Fibroblast of skin of back (primary cell): ENCODE measurements at regions not wholly inside any gene's neighbourhood (a gene's known extent, or its start where the extent isn't known, plus 50 kb on each side); places are given as distances from the start of the nearest gene placed in this dataset.

Experiments
- DNase-seq: peaks from one replicate; pipeline ENCODE4 v3.0.0-alpha.2; 2013

GRCh38 chr2:14684516-14684915 lies 52.0 kb downstream of the LRATD1 start:
- no peak for DNase-seq

- no peak for DNase-seq
These were observed 58.4 kb downstream of the LRATD1 start for GRCh38 chr2:14690926-14691325.

- no peak for DNase-seq
These were observed 61.4 kb downstream of the LRATD1 start for GRCh38 chr2:14693874-14694273.

DNA sequence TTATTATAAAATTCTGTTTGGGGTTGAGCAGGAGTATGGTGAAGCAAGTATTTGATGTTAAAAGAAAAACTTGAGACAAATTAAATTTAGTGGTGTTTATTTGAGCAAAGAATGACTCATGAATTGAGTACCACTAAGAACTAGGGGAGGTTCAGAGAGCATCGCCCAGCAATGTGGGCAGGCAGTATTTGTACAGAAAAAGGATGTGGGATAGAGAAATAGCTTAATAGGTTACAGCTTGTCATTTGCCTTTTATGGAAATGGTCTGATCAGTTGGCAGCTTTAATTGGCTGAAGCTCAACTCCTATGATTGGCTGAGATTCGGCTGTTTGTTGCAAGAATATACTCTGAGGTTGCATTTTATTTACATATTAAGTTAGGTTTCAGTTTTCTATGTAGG lies 68.2 kb downstream of the LRATD1 start:
- peak; percentile 4 for DNase-seq

- no peak for DNase-seq
These were observed 69.7 kb downstream of the LRATD1 start for GRCh38 chr2:14702258-14702657.

- no peak for DNase-seq
These were observed 73.7 kb downstream of the LRATD1 start for GRCh38 chr2:14706201-14706600.

GRCh38 chr2:14712111-14712510 lies 79.6 kb downstream of the LRATD1 start:
- no peak for DNase-seq

GRCh38 chr2:14713248-14713647 lies 80.7 kb downstream of the LRATD1 start:
- no peak for DNase-seq

- no peak for DNase-seq
These were observed 83.1 kb downstream of the LRATD1 start for GRCh38 chr2:14715600-14715999.

DNA sequence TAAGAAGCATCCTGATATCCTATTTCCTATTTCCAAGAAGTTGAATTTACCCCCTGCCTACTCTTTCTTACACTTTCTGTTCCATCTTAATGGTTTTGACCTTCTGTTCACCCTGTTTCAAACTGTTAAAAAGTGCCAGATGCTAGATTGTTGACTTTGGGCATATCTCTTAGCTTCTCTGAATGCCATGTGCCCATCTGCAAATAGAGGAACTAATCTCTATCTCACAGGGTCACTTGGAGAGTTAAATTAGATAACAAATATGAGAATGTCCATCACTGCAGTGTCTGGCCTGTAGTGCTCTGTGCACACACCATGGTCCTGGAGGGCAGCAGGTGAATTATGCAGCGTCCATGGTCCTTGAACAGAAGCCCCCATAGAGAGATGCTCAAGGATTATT lies 83.8 kb downstream of the LRATD1 start:
- DNase-seq = no peak

DNA sequence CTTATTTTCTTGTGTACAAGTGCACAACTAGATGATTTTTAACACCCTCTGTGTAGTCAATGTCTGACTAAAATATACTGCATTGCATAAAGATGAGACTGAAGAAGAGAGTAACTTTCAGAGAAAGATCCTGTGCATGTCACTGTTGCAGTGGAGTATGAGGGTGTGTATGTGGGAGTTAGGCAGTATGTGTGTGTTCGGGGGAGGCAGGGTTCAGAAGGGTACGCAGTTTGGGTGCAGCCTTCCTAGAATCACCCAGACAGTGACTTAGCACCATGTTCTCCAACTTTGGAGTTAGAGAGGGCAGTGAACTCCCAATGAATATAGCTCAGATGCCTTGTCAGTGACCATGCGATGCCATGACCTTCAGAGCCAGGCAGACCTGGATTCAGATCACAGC lies 84.6 kb downstream of the LRATD1 start:
- DNase-seq = no peak

GRCh38 chr2:14720319-14720718 lies 87.8 kb downstream of the LRATD1 start:
- no peak for DNase-seq

DNA sequence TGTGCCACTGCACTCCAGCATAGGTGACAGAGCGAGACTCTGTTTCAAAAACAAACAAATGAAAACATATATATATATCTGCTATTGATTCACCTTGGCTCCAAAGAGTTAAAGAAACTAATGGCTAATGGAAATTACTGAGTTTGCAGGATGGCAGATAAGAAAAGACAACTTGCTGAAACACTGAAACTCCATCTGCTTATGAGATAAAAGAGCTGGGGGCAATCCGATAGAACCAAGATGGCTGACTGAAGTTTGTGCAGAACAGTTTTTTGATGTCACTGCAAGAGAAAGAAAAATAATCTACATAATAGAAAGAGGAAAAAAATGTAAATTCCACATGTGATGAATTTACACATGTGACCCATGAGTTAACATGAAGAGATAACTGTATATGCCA lies 88.2 kb downstream of the LRATD1 start:
- no peak for DNase-seq

DNA sequence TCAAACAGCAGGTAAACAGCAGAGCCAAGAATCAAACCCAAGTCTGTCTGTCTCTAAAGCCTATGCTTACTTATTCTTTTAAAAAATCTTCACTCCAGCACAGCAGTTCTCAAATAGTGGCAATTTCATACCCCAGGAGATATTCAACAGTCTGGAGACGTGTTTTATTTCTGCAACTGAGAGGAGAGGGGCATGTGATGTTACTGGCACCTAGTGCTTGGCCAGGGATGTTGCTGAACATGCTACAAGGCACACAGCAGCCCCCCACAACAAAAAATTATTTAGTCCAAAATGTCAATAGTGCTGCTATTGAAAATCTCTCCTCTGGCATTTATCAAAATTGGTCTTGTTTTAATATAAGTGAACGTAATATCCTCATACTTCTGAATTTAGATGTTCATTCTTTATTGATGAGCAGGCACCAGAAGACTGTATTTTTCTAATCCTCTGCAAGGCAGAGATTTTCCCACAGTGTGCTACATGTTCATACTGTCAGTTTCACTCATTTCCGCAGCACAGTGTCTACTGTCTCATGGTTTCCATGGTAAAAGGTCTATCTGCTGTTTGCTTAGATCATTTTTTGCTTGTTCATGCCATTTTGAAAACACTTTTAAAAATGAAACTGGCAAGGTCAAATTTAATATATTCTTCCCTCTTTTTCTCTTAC lies 90.5 kb downstream of the LRATD1 start:
- DNase-seq = peak; percentile 20

GRCh38 chr2:14723684-14724083 lies 91.2 kb downstream of the LRATD1 start:
- no peak for DNase-seq

- no peak for DNase-seq
These were observed 103.2 kb downstream of the LRATD1 start for GRCh38 chr2:14735696-14736095.

DNA sequence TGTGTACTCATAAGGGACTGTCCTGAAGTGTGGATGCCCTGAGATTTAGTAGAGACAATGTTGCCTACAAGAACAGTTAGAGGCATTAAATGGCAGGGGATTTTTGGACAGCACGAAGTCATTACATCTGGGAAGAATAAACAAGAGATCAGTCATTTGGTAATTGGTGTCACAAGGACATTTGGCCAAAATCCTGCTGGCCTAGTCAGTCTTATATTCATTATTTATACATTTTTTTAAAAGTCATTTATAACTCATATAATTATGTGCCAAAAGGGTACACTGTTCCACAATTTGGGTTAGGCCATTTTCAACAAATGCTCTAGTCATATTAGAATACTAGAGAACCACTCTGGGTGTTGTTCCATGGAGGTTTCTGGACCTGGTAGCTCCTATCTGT lies 104.7 kb downstream of the LRATD1 start:
- DNase-seq = no peak

GRCh38 chr2:14743861-14744260 lies 111.3 kb downstream of the LRATD1 start:
- DNase-seq = no peak

- no peak for DNase-seq
These were observed 113.0 kb downstream of the LRATD1 start for GRCh38 chr2:14745288-14746076.

DNA sequence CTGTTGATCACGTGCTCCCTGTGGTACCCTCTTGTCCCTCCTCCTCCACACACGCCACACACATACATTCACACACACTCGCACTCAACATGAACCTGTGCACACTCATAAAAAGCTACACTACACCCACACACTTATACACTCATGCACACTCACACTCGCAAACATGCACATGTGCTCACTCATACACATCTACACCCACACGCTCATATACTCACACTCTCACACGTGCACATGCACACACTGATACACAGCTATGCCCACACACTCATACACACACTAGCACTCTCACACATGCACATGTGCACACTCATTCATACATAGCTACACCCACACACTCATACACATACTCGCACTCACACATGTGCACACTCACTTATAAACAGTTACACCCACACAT lies 113.6 kb downstream of the LRATD1 start:
- DNase-seq = no peak

DNA sequence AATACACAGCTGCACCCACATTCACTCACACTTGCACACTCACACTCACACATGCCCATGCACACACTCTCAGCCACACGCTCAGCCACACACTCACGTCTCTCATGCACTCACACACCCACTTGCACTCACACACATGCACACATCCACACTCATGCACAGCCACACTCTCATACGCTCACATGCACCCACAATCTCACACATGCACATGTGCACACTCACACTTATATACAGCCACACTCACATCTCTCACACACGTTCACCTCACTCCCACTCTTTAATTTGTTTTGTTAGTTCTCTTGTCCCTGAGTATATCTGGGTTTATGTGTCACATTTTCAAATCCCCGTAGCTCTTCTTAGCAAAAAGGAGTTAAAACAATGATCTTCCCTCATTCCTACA lies 114.9 kb downstream of the LRATD1 start:
- no peak for DNase-seq

DNA sequence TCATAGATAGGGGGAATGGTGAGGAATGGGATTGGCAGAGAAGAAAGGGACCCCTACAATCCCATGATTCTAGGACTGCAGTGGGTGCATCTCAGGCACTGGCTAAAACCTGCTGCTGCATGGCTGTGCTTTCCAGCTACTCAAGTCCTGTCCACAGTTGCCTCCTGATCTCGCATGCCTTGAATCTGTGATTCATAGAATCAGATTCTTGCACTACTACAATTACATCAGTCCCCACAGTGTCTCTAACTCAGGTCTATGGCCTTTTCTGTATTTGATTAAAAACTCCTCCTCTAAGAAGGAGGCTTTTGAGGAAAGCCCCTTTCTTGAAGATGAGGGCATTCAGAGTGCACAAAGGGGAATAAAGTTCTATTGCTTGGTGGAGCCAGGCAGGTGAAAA lies 117.4 kb downstream of the LRATD1 start:
- no peak for DNase-seq

DNA sequence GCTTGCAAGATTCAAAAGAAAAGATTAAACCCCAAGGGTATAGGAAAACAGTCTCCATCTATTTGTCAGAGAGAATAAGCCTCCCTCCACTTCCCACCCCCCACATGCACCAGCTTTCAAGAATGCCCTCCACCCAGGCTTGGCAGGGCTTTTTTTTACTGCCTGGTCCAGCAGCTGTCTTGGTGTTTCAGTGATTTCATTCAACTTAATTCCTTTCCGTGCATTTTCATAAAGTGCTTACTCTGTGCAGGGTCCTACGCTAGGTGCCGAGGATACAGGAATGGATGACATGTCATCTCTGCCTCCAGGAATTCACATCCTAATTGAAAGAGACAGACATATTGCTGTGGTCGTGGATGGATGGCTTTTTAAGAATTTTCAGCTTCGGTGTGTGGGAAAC lies 117.9 kb downstream of the LRATD1 start:
- DNase-seq = no peak

- no peak for DNase-seq
These were observed 119.1 kb downstream of the LRATD1 start for GRCh38 chr2:14751581-14751980.

DNA sequence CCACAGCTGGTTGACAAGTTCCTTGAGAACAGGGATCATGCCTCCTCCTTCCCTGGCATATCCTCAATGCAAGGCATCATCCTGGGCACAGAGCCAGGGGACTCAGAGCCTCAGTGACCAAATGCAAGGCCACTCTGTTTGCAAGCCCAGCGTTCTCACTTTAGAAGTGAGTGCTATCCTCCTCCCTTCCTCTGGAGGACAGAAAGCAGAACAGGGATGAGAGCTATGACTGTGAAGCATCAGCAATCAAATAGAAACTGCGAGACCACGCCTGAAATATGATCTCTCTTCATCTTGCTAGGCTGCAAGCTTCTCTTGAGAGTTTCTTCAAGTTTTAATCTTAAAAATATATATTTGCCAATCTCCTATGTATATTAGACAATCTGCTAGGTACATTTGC lies 119.8 kb downstream of the LRATD1 start:
- no peak for DNase-seq
